ENCODE measurements at regions not wholly inside any gene's neighbourhood (a gene's known extent, or its start where the extent isn't known, plus 50 kb on each side); places are given as distances from the start of the nearest gene placed in this dataset.

DNA sequence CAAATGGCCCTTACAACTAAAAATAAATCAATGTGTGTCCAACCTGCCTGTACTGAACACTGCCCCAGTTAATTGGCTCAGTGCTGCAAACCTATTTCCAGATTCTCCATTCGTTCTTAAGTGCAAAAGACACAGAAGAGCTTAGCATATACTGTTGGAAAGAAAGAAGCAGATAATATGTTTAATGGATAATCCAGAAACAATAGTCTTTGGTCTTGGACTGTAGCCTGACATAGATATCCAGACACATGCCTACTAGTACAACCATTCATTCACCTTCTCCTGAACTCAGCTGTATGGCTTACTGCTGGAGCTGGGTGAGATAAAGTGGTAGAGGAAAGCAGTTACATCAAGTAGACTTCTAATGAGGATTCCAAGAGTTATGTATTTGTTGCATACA, 77.0 kb downstream of the LUZP4 start:
- TF ChIP-seq POLR2AphosphoS5 (IDR thresholded peaks at IDR 0.05; ENCODE audit: low read depth, low read length) (no peak), POLR2A (IDR thresholded peaks at IDR 0.05; ENCODE audit: low read depth, low read length) (no peak), POU2F2 (IDR thresholded peaks at IDR 0.05; ENCODE audit: low read depth, low read length) (no peak), SPI1 (IDR thresholded peaks at IDR 0.05; ENCODE audit: low read depth, low read length) (no peak), TAF1 (IDR thresholded peaks at IDR 0.05; ENCODE audit: low read depth, low read length) (no peak), PAX5 (IDR thresholded peaks at IDR 0.05; ENCODE audit: insufficient read depth, low read length, severe bottlenecking) (no peak)

Measured in GM12891 (cell line).